ENCODE measurements at regions not wholly inside any gene's neighbourhood (a gene's known extent, or its start where the extent isn't known, plus 50 kb on each side); places are given as distances from the start of the nearest gene placed in this dataset.

DNA sequence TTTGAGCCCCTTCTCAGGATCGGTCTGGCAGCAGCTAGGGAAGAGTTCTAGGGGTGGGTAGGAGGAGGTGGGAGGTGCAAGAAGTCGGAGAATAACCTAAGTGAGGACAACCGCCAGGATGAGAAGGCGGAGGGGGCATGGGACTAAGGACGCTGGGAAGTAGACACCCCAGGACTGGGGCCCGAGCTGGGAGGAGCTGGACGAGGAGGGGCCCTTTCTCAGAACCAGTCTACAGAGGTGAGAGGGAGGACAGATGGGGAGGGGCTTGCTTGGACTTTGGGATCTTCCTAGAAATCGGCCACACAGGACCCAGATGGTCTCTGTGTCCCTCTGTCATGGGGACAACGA is 90.0 kb upstream of the MYL10 start:
- TF ChIP-seq POLR2A (IDR thresholded peaks at IDR 0.05; ENCODE audit: low read depth, low read length), result no peak
- TF ChIP-seq TAF1 (IDR thresholded peaks at IDR 0.05; ENCODE audit: low read depth, low read length), result no peak
- no peak for TF ChIP-seq POLR2AphosphoS5 (IDR thresholded peaks at IDR 0.05; ENCODE audit: low read depth, low read length)
